Fibroblast of upper back skin (primary cell): ENCODE measurements at regions not wholly inside any gene's neighbourhood (a gene's known extent, or its start where the extent isn't known, plus 50 kb on each side); places are given as distances from the start of the nearest gene placed in this dataset.
A peak's percentile ranks its signal among the peaks of the same experiment; 100 is the strongest.
"Not testable (repeated sequence)": the region's sequence is repeated elsewhere in the genome, so short reads cannot be mapped to it uniquely, and the experiment has no call there.

Source experiments
- DNase-seq: peaks from one replicate; pipeline ENCODE4 v3.0.0-alpha.2; 2013

- DNase-seq, result no peak
Observed at GRCh38 chr12:116433249-116433648, 125.9 kb upstream of the MAP1LC3B2 start.

- DNase-seq, result peak; percentile 92
Observed at GRCh38 chr12:116434155-116435011, 124.8 kb upstream of the MAP1LC3B2 start.

- no peak for DNase-seq
Observed at GRCh38 chr12:116435984-116436383, 123.2 kb upstream of the MAP1LC3B2 start.

DNA sequence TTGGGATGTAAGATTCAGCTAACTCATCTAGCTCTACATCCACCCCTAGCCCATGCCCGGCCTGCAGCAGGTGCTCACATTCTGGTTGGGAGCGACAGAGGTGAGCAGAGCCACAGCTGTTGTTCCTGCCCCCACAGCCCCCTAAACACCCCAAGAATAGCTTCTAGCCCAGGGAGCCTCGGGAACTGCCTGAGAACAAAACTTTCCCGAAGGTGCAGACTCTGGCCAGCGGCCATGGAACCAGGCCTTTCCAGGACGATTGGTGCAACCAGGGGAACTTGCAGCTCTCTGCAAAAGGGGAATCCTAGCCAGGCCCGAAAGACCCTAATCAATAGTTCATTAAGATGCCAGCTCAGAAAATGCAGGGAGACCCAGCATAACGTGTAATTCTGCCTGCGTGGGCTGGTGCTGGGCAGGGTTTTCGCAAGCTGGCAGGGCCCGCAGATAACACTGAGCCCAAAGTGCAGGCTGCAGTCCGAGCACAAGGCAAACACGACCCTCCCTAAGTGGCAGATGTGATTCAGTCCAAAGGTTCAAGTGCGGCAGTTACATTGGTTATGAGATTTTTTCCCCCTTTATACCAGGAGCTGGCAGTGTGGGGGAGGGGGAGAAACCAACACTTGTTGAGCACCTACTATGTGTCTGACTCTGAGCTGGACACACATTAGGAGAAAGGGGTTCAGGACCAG, 122.5 kb upstream of the MAP1LC3B2 start:
- no peak for DNase-seq

DNA sequence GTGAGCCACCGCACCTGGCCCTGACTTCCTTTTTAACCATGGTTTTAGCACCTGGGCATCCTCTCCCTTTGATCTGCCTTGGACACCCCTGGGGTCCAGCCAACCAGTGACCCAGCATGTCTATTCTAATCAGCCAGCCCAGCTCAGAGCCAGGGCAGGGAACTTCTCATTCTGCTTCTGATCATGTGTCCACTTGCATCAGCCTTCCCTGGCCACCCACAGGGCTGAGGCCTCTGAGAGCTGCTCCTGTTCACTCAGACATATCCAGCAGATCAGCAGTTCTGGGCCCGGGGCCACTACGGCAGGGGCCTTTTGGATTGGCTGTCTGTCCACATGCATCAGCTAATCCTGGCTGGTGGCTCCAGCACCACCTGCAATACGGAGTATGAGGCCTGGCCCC, 117.9 kb upstream of the MAP1LC3B2 start:
- DNase-seq, result peak; percentile 32

- no peak for DNase-seq
Observed at GRCh38 chr12:116442304-116442703, 116.9 kb upstream of the MAP1LC3B2 start.

GRCh38 chr12:116442946-116443345, 116.2 kb upstream of the MAP1LC3B2 start:
- no peak for DNase-seq

DNA sequence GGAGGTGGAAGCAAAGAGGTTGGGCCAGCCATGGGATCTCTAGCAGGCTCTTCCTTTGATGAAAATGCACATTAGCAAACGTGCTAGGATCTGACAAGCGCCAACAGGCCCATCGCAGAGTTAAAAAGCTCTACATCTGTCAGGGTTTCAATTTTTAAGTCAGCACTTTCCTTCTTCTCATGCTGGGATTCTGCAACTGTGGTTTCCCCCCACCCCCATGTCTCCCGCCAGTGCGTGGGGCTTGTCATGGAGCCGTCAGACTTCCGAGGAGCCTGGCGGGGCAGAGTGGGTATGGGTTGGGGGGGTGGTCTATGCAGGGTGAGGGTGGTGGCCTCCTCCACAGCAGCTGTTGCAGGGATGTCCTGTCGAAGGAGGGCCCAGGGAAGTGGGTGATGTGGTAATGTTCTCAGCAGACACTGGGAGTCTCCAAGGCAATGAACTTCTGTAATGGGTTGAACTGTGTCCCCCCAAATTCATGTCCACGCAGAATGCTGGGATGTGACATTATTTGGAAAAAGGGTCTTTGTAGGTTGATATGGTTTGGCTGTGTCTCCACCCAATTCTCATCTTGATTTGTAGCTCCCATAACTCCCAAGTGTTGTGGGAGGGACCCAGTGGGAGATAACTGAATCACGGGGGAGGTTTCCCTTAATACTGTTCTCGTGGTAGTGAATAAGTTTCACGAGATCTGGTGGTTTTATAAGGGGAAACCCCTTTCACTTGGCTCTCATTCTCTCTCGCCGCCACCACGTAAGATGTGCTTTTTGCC, 115.2 kb upstream of the MAP1LC3B2 start:
- DNase-seq, result no peak

- no peak for DNase-seq
Observed at GRCh38 chr12:116444590-116444943, 114.6 kb upstream of the MAP1LC3B2 start.

DNA sequence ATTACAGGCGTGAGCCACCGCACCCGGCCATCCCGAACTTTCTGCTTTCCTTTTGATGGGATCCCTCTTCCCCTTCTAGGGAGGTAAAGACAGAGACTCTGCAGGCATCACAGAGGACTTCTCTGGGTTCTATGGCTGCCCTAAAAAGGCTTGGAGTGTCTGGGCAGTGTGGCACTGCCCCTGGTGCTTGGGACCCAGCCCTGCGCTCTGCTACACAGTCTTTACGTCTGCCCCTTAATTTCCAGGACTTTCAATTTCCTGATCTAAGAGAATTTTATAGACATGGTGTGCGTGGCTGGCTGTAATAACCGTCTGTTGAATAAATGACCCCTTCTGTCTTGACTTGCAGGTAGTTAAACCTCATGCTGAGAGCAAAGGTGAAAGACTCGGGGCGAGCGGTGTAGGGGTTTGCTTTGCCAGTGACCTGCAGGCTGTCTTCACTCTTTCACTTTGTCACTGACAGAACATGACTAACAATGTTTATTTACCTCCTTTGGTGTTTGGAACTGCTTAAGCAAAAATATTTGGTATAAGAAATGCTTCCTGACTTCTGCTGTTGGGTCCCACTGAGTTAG, 110.9 kb upstream of the MAP1LC3B2 start:
- DNase-seq, result no peak

DNA sequence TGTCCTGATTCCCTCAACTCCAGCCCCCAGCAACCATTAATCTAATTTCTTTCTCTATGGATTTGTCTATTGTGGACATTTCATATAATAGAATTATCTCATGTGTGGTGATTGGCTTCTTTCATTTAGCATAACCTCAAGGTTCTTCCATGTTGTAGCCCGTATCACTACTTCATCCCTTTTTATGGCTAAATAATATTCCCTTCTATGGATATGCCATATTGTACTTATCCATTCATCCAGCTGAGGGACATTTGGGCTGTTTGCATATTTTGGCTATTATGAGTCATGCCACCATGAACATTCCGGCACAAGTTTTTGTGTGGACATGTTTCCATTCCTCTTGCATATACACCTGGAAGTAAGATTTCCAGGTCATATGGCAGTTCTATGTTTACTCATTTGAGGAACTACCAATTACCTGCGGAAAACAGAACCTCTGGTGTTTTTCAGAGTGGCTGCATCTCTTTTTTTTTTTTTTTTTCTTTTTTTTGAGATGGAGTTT, 108.7 kb upstream of the MAP1LC3B2 start:
- no peak for DNase-seq

DNA sequence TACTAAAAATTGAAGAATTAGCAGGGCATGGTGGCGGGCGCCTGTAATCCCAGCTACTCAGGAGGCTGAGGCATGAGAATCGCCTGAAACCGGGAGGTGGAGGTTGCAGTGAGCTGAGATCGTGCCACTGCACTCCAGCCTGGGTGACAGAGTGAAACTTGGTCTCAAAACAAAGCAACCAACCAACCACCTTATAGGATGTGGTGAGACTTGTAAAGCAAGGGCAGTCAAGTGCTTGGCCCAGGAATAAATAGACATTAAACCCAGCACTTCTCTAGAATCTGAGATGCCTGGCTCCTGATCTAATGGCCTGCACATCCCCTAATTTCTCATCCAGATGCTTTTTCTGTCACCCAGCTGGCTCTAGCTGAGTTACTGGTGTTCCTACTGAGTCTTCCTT, 106.2 kb upstream of the MAP1LC3B2 start:
- DNase-seq, result not testable (repeated sequence)

GRCh38 chr12:116453631-116454030, 105.5 kb upstream of the MAP1LC3B2 start:
- no peak for DNase-seq

GRCh38 chr12:116454076-116454475, 105.1 kb upstream of the MAP1LC3B2 start:
- no peak for DNase-seq

- peak; percentile 94 for DNase-seq
Observed at GRCh38 chr12:116454950-116455447, 104.2 kb upstream of the MAP1LC3B2 start.

GRCh38 chr12:116455540-116456329, 103.4 kb upstream of the MAP1LC3B2 start:
- DNase-seq, result peak; percentile 91

- no peak for DNase-seq
Observed at GRCh38 chr12:116456330-116457082, 102.7 kb upstream of the MAP1LC3B2 start.

- no peak for DNase-seq
Observed at GRCh38 chr12:116458492-116458891, 100.7 kb upstream of the MAP1LC3B2 start.

- DNase-seq, result no peak
Observed at GRCh38 chr12:116459011-116459875, 99.9 kb upstream of the MAP1LC3B2 start.
